ENCODE measurements at regions not wholly inside any gene's neighbourhood (a gene's known extent, or its start where the extent isn't known, plus 50 kb on each side); places are given as distances from the start of the nearest gene placed in this dataset.
A peak's percentile ranks its signal among the peaks of the same experiment; 100 is the strongest.

GRCh38 chr3:27596334-27596841, 112.2 kb upstream of the SLC4A7 start:
- Histone ChIP-seq H3K36me3 (no peaks in the 10 kb centered on the region), H3K9me3 (no peaks in the 10 kb centered on the region), H3K4me3 (no peak overlapping the region), H3K4me1 (peaks cover 0 to 14% (median 4%) of the 10 kb centered on the region in 4 donors), H3K27me3 (no peaks in the 10 kb centered on the region), H3K27ac (peak overlapping the region in 2 of 4 donors; percentile 14 to 26)
- TF ChIP-seq POLR2A (IDR thresholded peaks at IDR 0.05) (no peak), CTCF (IDR thresholded peaks at IDR 0.05) (no peak)
- peak in 1 of 3 donors; percentile 23 for DNase-seq

GRCh38 chr3:27594096-27594690, 110.0 kb upstream of the SLC4A7 start:
- no peak overlapping the region for H3K4me3 ChIP-seq
- no peak overlapping the region for H3K27ac ChIP-seq
- DNase-seq, result no peak
- H3K9me3 ChIP-seq, result no peaks in the 10 kb centered on the region
- peaks cover 0 to 20% (median 7%) of the 10 kb centered on the region in 4 donors for H3K4me1 ChIP-seq
- H3K36me3 ChIP-seq, result no peaks in the 10 kb centered on the region
- no peak for TF ChIP-seq CTCF (IDR thresholded peaks at IDR 0.05)
- TF ChIP-seq POLR2A (IDR thresholded peaks at IDR 0.05), result no peak
- H3K27me3 ChIP-seq, result no peaks in the 10 kb centered on the region

- Histone ChIP-seq H3K27me3 (no peaks in the 10 kb centered on the region), H3K4me3 (no peak overlapping the region), H3K27ac (no peak overlapping the region), H3K9me3 (no peaks in the 10 kb centered on the region), H3K4me1 (peaks cover 0 to 20% (median 7%) of the 10 kb centered on the region in 4 donors), H3K36me3 (no peaks in the 10 kb centered on the region)
- no peak for DNase-seq
- TF ChIP-seq POLR2A (IDR thresholded peaks at IDR 0.05) (no peak), CTCF (IDR thresholded peaks at IDR 0.05) (no peak)
These were observed 109.0 kb upstream of the SLC4A7 start for GRCh38 chr3:27593173-27593572.

GRCh38 chr3:27591312-27592210, 107.4 kb upstream of the SLC4A7 start:
- peak overlapping the region; percentile 12 to 47 (median 16) for H3K27ac ChIP-seq
- H3K36me3 ChIP-seq, result no peaks in the 10 kb centered on the region
- no peaks in the 10 kb centered on the region for H3K27me3 ChIP-seq
- H3K4me3 ChIP-seq, result no peak overlapping the region
- H3K9me3 ChIP-seq, result no peaks in the 10 kb centered on the region
- peak in 1 of 3 donors; percentile 48 for DNase-seq
- peaks cover 0 to 13% (median 6%) of the 10 kb centered on the region in 4 donors for H3K4me1 ChIP-seq
- TF ChIP-seq POLR2A (IDR thresholded peaks at IDR 0.05), result no peak

GRCh38 chr3:27590437-27591298, 106.5 kb upstream of the SLC4A7 start:
- peak overlapping the region; percentile 12 to 47 (median 16) for H3K27ac ChIP-seq
- H3K4me1 ChIP-seq, result peaks cover 0 to 13% (median 3%) of the 10 kb centered on the region in 4 donors
- no peaks in the 10 kb centered on the region for H3K9me3 ChIP-seq
- DNase-seq, result no peak
- H3K4me3 ChIP-seq, result no peak overlapping the region
- no peak for TF ChIP-seq POLR2A (IDR thresholded peaks at IDR 0.05)
- no peak for TF ChIP-seq CTCF (IDR thresholded peaks at IDR 0.05)
- no peaks in the 10 kb centered on the region for H3K36me3 ChIP-seq
- H3K27me3 ChIP-seq, result no peaks in the 10 kb centered on the region

Data from Peyer's patch (tissue), 4 donors.